ENCODE measurements at regions not wholly inside any gene's neighbourhood (a gene's known extent, or its start where the extent isn't known, plus 50 kb on each side); places are given as distances from the start of the nearest gene placed in this dataset.

GRCh38 chr15:29392358-29392757 is 122.7 kb upstream of the NSMCE3 start:
- no peaks in the 10 kb centered on the region for H3K79me2 ChIP-seq (ENCODE audit: insufficient read depth, low read length)
- no peak for TF ChIP-seq CTCF (conservative IDR thresholded peaks at IDR 0.05)
- H2BK15ac ChIP-seq (ENCODE audit: low read depth, low read length) = no peak overlapping the region
- no peak overlapping the region for H3K56ac ChIP-seq (ENCODE audit: insufficient read length, low read depth, low read length)
- no peak for DNase-seq
- Mint-ChIP-seq H3K36me3 (ENCODE audit: insufficient read depth in 1 of 3, low read depth in 3 of 3) (peaks cover 0 to 7% (median 4%) of the 10 kb centered on the region in 3 experiments; a peak in 4 of 7 replicates), H3K27me3 (ENCODE audit: low read depth) (no peaks in the 10 kb centered on the region), H3K27ac (no peak overlapping the region), H3K9me3 (peaks cover 10 to 11% of the 10 kb centered on the region in 2 experiments), H3K4me1 (peaks cover 0 to 6% of the 10 kb centered on the region in 2 experiments; a peak in 1 of 4 replicates), H3K4me3 (no peak overlapping the region)
- H4K20me1 ChIP-seq (ENCODE audit: control insufficient read depth, insufficient read depth, insufficient read length) = no peaks in the 10 kb centered on the region
- H3K4ac ChIP-seq (ENCODE audit: low read depth, low read length) = no peak overlapping the region
- no peak overlapping the region for H3K4me2 ChIP-seq (ENCODE audit: insufficient read depth, insufficient read length, low read length)
- H2AK5ac ChIP-seq (ENCODE audit: insufficient read length, low read length) = no peak overlapping the region
- H2BK12ac ChIP-seq (ENCODE audit: insufficient read length, low read depth, low read length) = no peak overlapping the region
- no peak overlapping the region for H3K23ac ChIP-seq (ENCODE audit: insufficient read length, low read depth, low read length)
- H2BK120ac ChIP-seq (ENCODE audit: low read depth, low read length, poor library complexity, severe bottlenecking) = no peak overlapping the region
- no peak overlapping the region for H2BK20ac ChIP-seq (ENCODE audit: low read depth, low read length, poor library complexity, severe bottlenecking)
- H2BK5ac ChIP-seq (ENCODE audit: insufficient read length, low read length) = no peak overlapping the region
- no peaks in the 10 kb centered on the region for H3K79me1 ChIP-seq (ENCODE audit: insufficient read depth, low read depth, low read length, poor library complexity, severe bottlenecking)
- no peak overlapping the region for H3K18ac ChIP-seq (ENCODE audit: insufficient read length, low read depth, low read length)
- H3K9ac ChIP-seq (ENCODE audit: extremely low read depth, insufficient read length, low read length) = no peak overlapping the region
- no CpG with 5 or more reads among the region's 7 CpGs for WGBS (ENCODE audit: extremely low coverage, insufficient read length, low lambda C conversion rate)
- no peaks in the 10 kb centered on the region for H3K27me3 ChIP-seq (ENCODE audit: insufficient read depth, low read length)
- no peak overlapping the region for H2AFZ ChIP-seq (ENCODE audit: low read length)
- no peaks in the 10 kb centered on the region for H3K23me2 ChIP-seq (ENCODE audit: insufficient read length, low read depth, low read length, poor library complexity, severe bottlenecking)
- H4K8ac ChIP-seq (replicated peaks; ENCODE audit: insufficient read length, low read depth, low read length) = no peak overlapping the region
- H4K5ac ChIP-seq (ENCODE audit: insufficient read length, low read depth, low read length) = no peak overlapping the region
- no peak overlapping the region for H4K91ac ChIP-seq (ENCODE audit: insufficient read length, low read depth, low read length)
- no peak overlapping the region for H3T11ph ChIP-seq (ENCODE audit: low read length)
- no peaks in the 10 kb centered on the region for H3K9me3 ChIP-seq (ENCODE audit: control insufficient read depth, low read depth, low read length)
- H3K14ac ChIP-seq (ENCODE audit: insufficient read depth, low read length) = no peak overlapping the region
- H3K4me1 ChIP-seq (ENCODE audit: insufficient read depth, low read length) = no peaks in the 10 kb centered on the region
- no peak overlapping the region for H3K27ac ChIP-seq (ENCODE audit: insufficient read length, low read depth, low read length)

Data from H9 (cell line).